ENCODE measurements at regions not wholly inside any gene's neighbourhood (a gene's known extent, or its start where the extent isn't known, plus 50 kb on each side); places are given as distances from the start of the nearest gene placed in this dataset.

DNA sequence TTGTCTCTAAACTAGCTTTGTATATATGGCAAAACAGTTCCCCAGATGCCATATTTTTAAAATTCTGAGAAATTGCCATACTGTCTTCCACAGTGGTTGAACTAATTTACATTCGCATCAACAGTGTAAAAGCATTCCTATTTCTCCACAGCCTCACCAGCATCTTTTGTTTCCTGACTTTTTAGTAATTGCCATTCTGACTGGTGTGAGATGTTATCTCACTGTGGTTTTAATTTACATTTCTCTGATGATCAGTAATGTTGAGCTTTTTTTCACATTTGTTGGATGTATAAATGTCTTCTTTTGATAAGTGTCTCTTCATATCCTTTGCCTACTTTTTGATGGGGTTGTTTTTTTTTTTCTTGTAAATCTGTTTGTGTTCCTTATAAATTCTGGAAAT, 1222.7 kb upstream of the CITED2 start:
- no peaks in the 10 kb centered on the region for H3K36me3 ChIP-seq (ENCODE audit: control insufficient read depth, insufficient read depth, low read length)
- H3K9me3 ChIP-seq (ENCODE audit: control insufficient read depth in 2 of 2, low read length in 2 of 2), result no peaks in the 10 kb centered on the region
- H3K4me3 ChIP-seq (ENCODE audit: low read depth, low read length), result no peak overlapping the region
- Mint-ChIP-seq H3K9me3 (peaks cover 0 to 6% (median 4%) of the 10 kb centered on the region in 7 donors), H3K4me3 (no peak overlapping the region), H3K27ac (no peak overlapping the region), H3K4me1 (no peaks in the 10 kb centered on the region), H3K27me3 (no peaks in the 10 kb centered on the region), H3K36me3 (no peaks in the 10 kb centered on the region)
- no peaks in the 10 kb centered on the region for H3K27me3 ChIP-seq (ENCODE audit: control insufficient read depth, insufficient read depth, low read length)
- H3K4me1 ChIP-seq (ENCODE audit: control insufficient read depth, insufficient read depth, low read length, poor library complexity, severe bottlenecking), result no peaks in the 10 kb centered on the region
- ATAC-seq (ENCODE audit: low read depth in 2 of 2), result no peak
- no peak overlapping the region for H3K27ac ChIP-seq (ENCODE audit: insufficient read depth, low read length, poor library complexity, severe bottlenecking)
- DNase-seq, result no peak

- no peaks in the 10 kb centered on the region for H3K9me3 ChIP-seq (ENCODE audit: control insufficient read depth in 2 of 2, low read length in 2 of 2)
- H3K27me3 ChIP-seq (ENCODE audit: control insufficient read depth, insufficient read depth, low read length), result no peaks in the 10 kb centered on the region
- Mint-ChIP-seq H3K4me1 (no peaks in the 10 kb centered on the region), H3K9me3 (peaks cover 0 to 6% (median 3%) of the 10 kb centered on the region in 7 donors), H3K36me3 (no peaks in the 10 kb centered on the region), H3K4me3 (no peak overlapping the region), H3K27me3 (no peaks in the 10 kb centered on the region), H3K27ac (no peak overlapping the region)
- no peaks in the 10 kb centered on the region for H3K36me3 ChIP-seq (ENCODE audit: control insufficient read depth, insufficient read depth, low read length)
- no peak overlapping the region for H3K27ac ChIP-seq (ENCODE audit: insufficient read depth, low read length, poor library complexity, severe bottlenecking)
- ATAC-seq (ENCODE audit: low read depth in 2 of 2) (no peak), DNase-seq (no peak)
- H3K4me3 ChIP-seq (ENCODE audit: low read depth, low read length), result no peak overlapping the region
- H3K4me1 ChIP-seq (ENCODE audit: control insufficient read depth, insufficient read depth, low read length, poor library complexity, severe bottlenecking), result no peaks in the 10 kb centered on the region
These were observed 1220.3 kb upstream of the CITED2 start for GRCh38 chr6:140594806-140595128.

- H3K4me3 ChIP-seq (ENCODE audit: low read depth, low read length), result no peak overlapping the region
- H3K27ac ChIP-seq (ENCODE audit: insufficient read depth, low read length, poor library complexity, severe bottlenecking), result no peak overlapping the region
- no peak overlapping the region for H3K27ac Mint-ChIP-seq
- H3K36me3 Mint-ChIP-seq, result no peaks in the 10 kb centered on the region
- H3K36me3 ChIP-seq (ENCODE audit: control insufficient read depth, insufficient read depth, low read length), result no peaks in the 10 kb centered on the region
- ATAC-seq (ENCODE audit: low read depth in 2 of 2), result no peak
- H3K27me3 Mint-ChIP-seq, result no peaks in the 10 kb centered on the region
- H3K9me3 ChIP-seq (ENCODE audit: control insufficient read depth in 2 of 2, low read length in 2 of 2), result no peaks in the 10 kb centered on the region
- H3K9me3 Mint-ChIP-seq, result peaks cover 0 to 6% (median 3%) of the 10 kb centered on the region in 7 donors
- no peaks in the 10 kb centered on the region for H3K4me1 Mint-ChIP-seq
- H3K4me1 ChIP-seq (ENCODE audit: control insufficient read depth, insufficient read depth, low read length, poor library complexity, severe bottlenecking), result no peaks in the 10 kb centered on the region
- no peak for DNase-seq
- H3K4me3 Mint-ChIP-seq, result no peak overlapping the region
- no peaks in the 10 kb centered on the region for H3K27me3 ChIP-seq (ENCODE audit: control insufficient read depth, insufficient read depth, low read length)
These were observed 1218.4 kb upstream of the CITED2 start for GRCh38 chr6:140592877-140593276.

GRCh38 chr6:140590641-140591040, 1216.2 kb upstream of the CITED2 start:
- no peaks in the 10 kb centered on the region for H3K9me3 ChIP-seq (ENCODE audit: control insufficient read depth in 2 of 2, low read length in 2 of 2)
- no peaks in the 10 kb centered on the region for H3K36me3 Mint-ChIP-seq
- no peak for DNase-seq
- H3K27me3 Mint-ChIP-seq, result no peaks in the 10 kb centered on the region
- H3K27me3 ChIP-seq (ENCODE audit: control insufficient read depth, insufficient read depth, low read length), result no peaks in the 10 kb centered on the region
- H3K4me1 Mint-ChIP-seq, result no peaks in the 10 kb centered on the region
- ATAC-seq (ENCODE audit: low read depth in 2 of 2), result no peak
- H3K4me3 Mint-ChIP-seq, result no peak overlapping the region
- no peak overlapping the region for H3K27ac ChIP-seq (ENCODE audit: insufficient read depth, low read length, poor library complexity, severe bottlenecking)
- peaks cover 0 to 4% (median 3%) of the 10 kb centered on the region in 7 donors for H3K9me3 Mint-ChIP-seq
- no peak overlapping the region for H3K27ac Mint-ChIP-seq
- H3K4me1 ChIP-seq (ENCODE audit: control insufficient read depth, insufficient read depth, low read length, poor library complexity, severe bottlenecking), result no peaks in the 10 kb centered on the region
- H3K36me3 ChIP-seq (ENCODE audit: control insufficient read depth, insufficient read depth, low read length), result no peaks in the 10 kb centered on the region
- H3K4me3 ChIP-seq (ENCODE audit: low read depth, low read length), result no peak overlapping the region

- Mint-ChIP-seq H3K4me3 (no peak overlapping the region), H3K27ac (no peak overlapping the region), H3K9me3 (peaks cover 0 to 2% (median 0%) of the 10 kb centered on the region in 7 donors), H3K27me3 (peaks cover 4% of the 10 kb centered on the region), H3K4me1 (no peaks in the 10 kb centered on the region), H3K36me3 (no peaks in the 10 kb centered on the region)
- peak in 1 of 3 donors; percentile 12 for DNase-seq
- H3K27me3 ChIP-seq (ENCODE audit: control insufficient read depth, insufficient read depth, low read length), result no peaks in the 10 kb centered on the region
- H3K27ac ChIP-seq (ENCODE audit: insufficient read depth, low read length, poor library complexity, severe bottlenecking), result no peak overlapping the region
- no peaks in the 10 kb centered on the region for H3K4me1 ChIP-seq (ENCODE audit: control insufficient read depth, insufficient read depth, low read length, poor library complexity, severe bottlenecking)
- no peaks in the 10 kb centered on the region for H3K36me3 ChIP-seq (ENCODE audit: control insufficient read depth, insufficient read depth, low read length)
- no peak for ATAC-seq (ENCODE audit: low read depth in 2 of 2)
- H3K9me3 ChIP-seq (ENCODE audit: control insufficient read depth in 2 of 2, low read length in 2 of 2), result no peaks in the 10 kb centered on the region
- H3K4me3 ChIP-seq (ENCODE audit: low read depth, low read length), result no peak overlapping the region
These were observed 1212.1 kb upstream of the CITED2 start for GRCh38 chr6:140586426-140587061.

- Mint-ChIP-seq H3K27ac (no peak overlapping the region), H3K27me3 (peaks cover 9% of the 10 kb centered on the region)
These were observed 1207.2 kb upstream of the CITED2 start for GRCh38 chr6:140581601-140582000.

GRCh38 chr6:140579918-140580317, 1205.5 kb upstream of the CITED2 start:
- Histone ChIP-seq H3K9me3 (ENCODE audit: control insufficient read depth in 2 of 2, low read length in 2 of 2) (no peaks in the 10 kb centered on the region), H3K36me3 (ENCODE audit: control insufficient read depth, insufficient read depth, low read length) (no peaks in the 10 kb centered on the region), H3K27ac (ENCODE audit: insufficient read depth, low read length, poor library complexity, severe bottlenecking) (no peak overlapping the region), H3K4me3 (ENCODE audit: low read depth, low read length) (no peak overlapping the region), H3K4me1 (ENCODE audit: control insufficient read depth, insufficient read depth, low read length, poor library complexity, severe bottlenecking) (no peaks in the 10 kb centered on the region), H3K27me3 (ENCODE audit: control insufficient read depth, insufficient read depth, low read length) (no peaks in the 10 kb centered on the region)
- Mint-ChIP-seq H3K27ac (no peak overlapping the region), H3K4me1 (no peaks in the 10 kb centered on the region), H3K36me3 (no peaks in the 10 kb centered on the region), H3K27me3 (peaks cover 5% of the 10 kb centered on the region), H3K9me3 (no peaks in the 10 kb centered on the region), H3K4me3 (no peak overlapping the region)
- DNase-seq, result no peak
- no peak for ATAC-seq (ENCODE audit: low read depth in 2 of 2)

More at GRCh38 chr6:140581601-140582000, 1207.2 kb upstream of the CITED2 start:
- Mint-ChIP-seq H3K4me1 (no peaks in the 10 kb centered on the region), H3K4me3 (no peak overlapping the region), H3K36me3 (no peaks in the 10 kb centered on the region), H3K9me3 (no peaks in the 10 kb centered on the region)
- H3K9me3 ChIP-seq (ENCODE audit: control insufficient read depth in 2 of 2, low read length in 2 of 2), result no peaks in the 10 kb centered on the region
- no peak overlapping the region for H3K27ac ChIP-seq (ENCODE audit: insufficient read depth, low read length, poor library complexity, severe bottlenecking)
- H3K4me3 ChIP-seq (ENCODE audit: low read depth, low read length), result no peak overlapping the region
- ATAC-seq (ENCODE audit: low read depth in 2 of 2) (no peak), DNase-seq (peak in 1 of 3 donors; percentile 29)
- H3K36me3 ChIP-seq (ENCODE audit: control insufficient read depth, insufficient read depth, low read length), result no peaks in the 10 kb centered on the region
- H3K4me1 ChIP-seq (ENCODE audit: control insufficient read depth, insufficient read depth, low read length, poor library complexity, severe bottlenecking), result no peaks in the 10 kb centered on the region
- H3K27me3 ChIP-seq (ENCODE audit: control insufficient read depth, insufficient read depth, low read length), result no peaks in the 10 kb centered on the region

- Histone ChIP-seq H3K4me1 (ENCODE audit: control insufficient read depth, insufficient read depth, low read length, poor library complexity, severe bottlenecking) (no peaks in the 10 kb centered on the region), H3K9me3 (ENCODE audit: control insufficient read depth in 2 of 2, low read length in 2 of 2) (no peaks in the 10 kb centered on the region), H3K27me3 (ENCODE audit: control insufficient read depth, insufficient read depth, low read length) (no peaks in the 10 kb centered on the region), H3K4me3 (ENCODE audit: low read depth, low read length) (no peak overlapping the region), H3K27ac (ENCODE audit: insufficient read depth, low read length, poor library complexity, severe bottlenecking) (no peak overlapping the region), H3K36me3 (ENCODE audit: control insufficient read depth, insufficient read depth, low read length) (no peaks in the 10 kb centered on the region)
- H3K4me1 Mint-ChIP-seq, result no peaks in the 10 kb centered on the region
- H3K36me3 Mint-ChIP-seq, result no peaks in the 10 kb centered on the region
- no peak for ATAC-seq (ENCODE audit: low read depth in 2 of 2)
- H3K27me3 Mint-ChIP-seq, result peaks cover 5% of the 10 kb centered on the region
- H3K27ac Mint-ChIP-seq, result no peak overlapping the region
- H3K9me3 Mint-ChIP-seq, result no peaks in the 10 kb centered on the region
- DNase-seq, result no peak
- H3K4me3 Mint-ChIP-seq, result no peak overlapping the region
These were observed 1201.6 kb upstream of the CITED2 start for GRCh38 chr6:140576004-140576555.

Data from CD4-positive, CD25-positive, alpha-beta regulatory T cell (primary cell).